Stomach (tissue), 8 donors: ENCODE measurements at regions not wholly inside any gene's neighbourhood (a gene's known extent, or its start where the extent isn't known, plus 50 kb on each side); places are given as distances from the start of the nearest gene placed in this dataset.
"Not testable (repeated sequence)": the region's sequence is repeated elsewhere in the genome, so short reads cannot be mapped to it uniquely, and the experiment has no call there.

Experiments used
- DNase-seq, 2 donors: peaks; one replicate each; pipeline versions ENCODE4 v3.0.0 to v3.0.0-alpha.2; 2013 to 2019
- H3K27ac ChIP-seq, 5 donors: fragments of 200-600 bp in 4 of 5; sonication (generic) in 4 of 5; one replicate each; pipeline ENCODE4 v1.5.1; 2013 to 2019; ENCODE audit warnings: mild to moderate bottlenecking in 1 of 5, moderate library complexity in 1 of 5
- H3K27me3 ChIP-seq, 3 donors: fragments of 200-600 bp; sonication (generic); one replicate each; pipeline ENCODE4 v1.5.1; 2017 to 2019; ENCODE audit warnings: mixed run types in 1 of 3
- H3K36me3 ChIP-seq, 4 donors: fragments of 200-600 bp; sonication (generic); 1 replicate in 3 of 4; 2 replicates in 1 of 4; pipeline ENCODE4 v1.5.1; 2016 to 2019
- H3K4me1 ChIP-seq, 4 donors: fragments of 200-600 bp; sonication (generic); one replicate each; pipeline ENCODE4 v1.5.1; 2016 to 2019
- H3K4me3 ChIP-seq, 4 donors: fragments of 200-600 bp; sonication (generic) in 3 of 4; one replicate each; pipeline ENCODE4 v1.5.1; 2016 to 2019; ENCODE audit warnings: mild to moderate bottlenecking in 1 of 4
- H3K9me3 ChIP-seq, 4 donors: fragments of 200-600 bp; sonication (generic); one replicate each; pipeline ENCODE4 v1.5.1; 2016 to 2019
- CTCF ChIP-seq, 7 experiments: fragments of 450-650 bp in 4 of 7; fragments of 200-600 bp in 3 of 7; sonication (generic) in 3 of 7; IDR thresholded peaks; one replicate each; pipeline ENCODE4 v1.5.1; 2016 to 2019; ENCODE audit warnings: antibody characterized with exemption in 7 of 7, control low read depth in 2 of 7, mild to moderate bottlenecking in 1 of 7
- EP300 ChIP-seq: sonication (generic); formaldehyde crosslinking; IDR thresholded peaks from one replicate; pipeline ENCODE4 v1.6.1; 2017; ENCODE audit warnings: antibody characterized with exemption
- POLR2A ChIP-seq, 4 donors: fragments of 450-650 bp; IDR thresholded peaks; one replicate each; pipeline ENCODE4 v1.6.1; 2016; ENCODE audit warnings: antibody characterized with exemption in 4 of 4, control low read depth in 2 of 4, mild to moderate bottlenecking in 1 of 4, moderate library complexity in 1 of 4
- POLR2AphosphoS5 ChIP-seq, 3 donors: sonication (generic); formaldehyde crosslinking; IDR thresholded peaks; one replicate each; pipeline ENCODE4 v1.6.1; 2016; ENCODE audit warnings: antibody characterized with exemption in 3 of 3
- WGBS, 5 donors: extraction: QIAGEN DNeasy Blood & Tissue Kit in 3 of 5; methylation state at CpG; one replicate each; pipeline versions ENCODE4 v1.1.5 to v1.1.7; 2013 to 2018; 5-methylcytosine and 5-hydroxymethylcytosine counted together
- intact Hi-C: fragments of 100-400 bp; cut with DNase I; formaldehyde crosslinking; loops from one replicate; pipeline ENCODE4 v1.15.1; 2023; ENCODE audit warnings: low total_unique reads
- donor health status: healthy with polysubstance abuse.
- donor health status: Bipolar disorder and iron deficiency.
- donor health status: healthy.

- no peak for TF ChIP-seq POLR2A (IDR thresholded peaks at IDR 0.05)
- no peak for TF ChIP-seq EP300
- no peak for TF ChIP-seq CTCF (IDR thresholded peaks at IDR 0.05)
- no peak for TF ChIP-seq POLR2AphosphoS5 (IDR thresholded peaks at IDR 0.05)
- intact Hi-C loops, result no loop called here
- Histone ChIP-seq H3K4me3 (no peak overlapping the region), H3K9me3 (peaks cover 0 to 3% (median 0%) of the 10 kb centered on the region in 4 donors), H3K27ac (no peak overlapping the region), H3K4me1 (no peaks in the 10 kb centered on the region), H3K27me3 (no peaks in the 10 kb centered on the region), H3K36me3 (no peaks in the 10 kb centered on the region)
- DNase-seq, result no peak
These were observed 861.1 kb downstream of the DACH1 start for GRCh38 chr13:71005919-71006318.

- Histone ChIP-seq H3K36me3 (no peaks in the 10 kb centered on the region), H3K9me3 (no peaks in the 10 kb centered on the region), H3K4me3 (no peak overlapping the region), H3K27me3 (no peaks in the 10 kb centered on the region), H3K27ac (no peak overlapping the region), H3K4me1 (no peaks in the 10 kb centered on the region)
- intact Hi-C loops, result no loop called here
- no peak for TF ChIP-seq EP300
- TF ChIP-seq POLR2AphosphoS5 (IDR thresholded peaks at IDR 0.05), result no peak
- TF ChIP-seq POLR2A (IDR thresholded peaks at IDR 0.05), result no peak
- TF ChIP-seq CTCF (IDR thresholded peaks at IDR 0.05), result no peak
- DNase-seq, result no peak
- WGBS, 5 donors, result 88 to 94% (median 90%) methylated on average over 1 of the region's 1 CpG
These were observed 871.7 kb downstream of the DACH1 start for GRCh38 chr13:70995338-70995737.

- intact Hi-C loops, result no loop called here
- Histone ChIP-seq H3K36me3 (no peaks in the 10 kb centered on the region), H3K27ac (no peak overlapping the region), H3K9me3 (no peaks in the 10 kb centered on the region), H3K4me3 (no peak overlapping the region), H3K4me1 (no peaks in the 10 kb centered on the region), H3K27me3 (no peaks in the 10 kb centered on the region)
- no peak for DNase-seq
- 0 to 67% (median 61%) methylated on average over 1 of the region's 1 CpG for WGBS, 5 donors
- TF ChIP-seq POLR2AphosphoS5 (IDR thresholded peaks at IDR 0.05) (no peak), CTCF (IDR thresholded peaks at IDR 0.05) (no peak), POLR2A (IDR thresholded peaks at IDR 0.05) (no peak), EP300 (no peak)
These were observed 872.8 kb downstream of the DACH1 start for GRCh38 chr13:70994191-70994590.

- no peak overlapping the region for H3K4me3 ChIP-seq
- H3K27me3 ChIP-seq, result no peaks in the 10 kb centered on the region
- no peaks in the 10 kb centered on the region for H3K4me1 ChIP-seq
- H3K36me3 ChIP-seq, result no peaks in the 10 kb centered on the region
- intact Hi-C loops, result no loop called here
- H3K27ac ChIP-seq, result no peak overlapping the region
- no peaks in the 10 kb centered on the region for H3K9me3 ChIP-seq
- DNase-seq, result no peak
- no peak for TF ChIP-seq CTCF (IDR thresholded peaks at IDR 0.05)
- no peak for TF ChIP-seq POLR2A (IDR thresholded peaks at IDR 0.05)
- 91 to 95% (median 95%) methylated on average over 6 of the region's 6 CpGs for WGBS, 5 donors
These were observed 878.8 kb upstream of the KLHL1 start for GRCh38 chr13:70987043-70987442.

- intact Hi-C loops, result no loop called here
- H3K4me3 ChIP-seq, result no peak overlapping the region
- H3K27ac ChIP-seq, result no peak overlapping the region
- H3K36me3 ChIP-seq, result no peaks in the 10 kb centered on the region
- H3K9me3 ChIP-seq, result no peaks in the 10 kb centered on the region
- TF ChIP-seq EP300 (no peak), CTCF (IDR thresholded peaks at IDR 0.05) (no peak), POLR2AphosphoS5 (IDR thresholded peaks at IDR 0.05) (no peak), POLR2A (IDR thresholded peaks at IDR 0.05) (no peak)
- no peak for DNase-seq
- no peaks in the 10 kb centered on the region for H3K27me3 ChIP-seq
- 68 to 95% (median 89%) methylated on average over 2 of the region's 2 CpGs for WGBS, 5 donors
- H3K4me1 ChIP-seq, result no peaks in the 10 kb centered on the region
These were observed 877.1 kb upstream of the KLHL1 start for GRCh38 chr13:70985371-70985770.

GRCh38 chr13:70981219-70981618 lies 873.0 kb upstream of the KLHL1 start:
- H3K27me3 ChIP-seq, H3K4me3 ChIP-seq, H3K4me1 ChIP-seq, intact Hi-C loops, H3K27ac ChIP-seq, H3K9me3 ChIP-seq, DNase-seq, H3K36me3 ChIP-seq: not testable (repeated sequence)
